ENCODE measurements at regions not wholly inside any gene's neighbourhood (a gene's known extent, or its start where the extent isn't known, plus 50 kb on each side); places are given as distances from the start of the nearest gene placed in this dataset.

DNA sequence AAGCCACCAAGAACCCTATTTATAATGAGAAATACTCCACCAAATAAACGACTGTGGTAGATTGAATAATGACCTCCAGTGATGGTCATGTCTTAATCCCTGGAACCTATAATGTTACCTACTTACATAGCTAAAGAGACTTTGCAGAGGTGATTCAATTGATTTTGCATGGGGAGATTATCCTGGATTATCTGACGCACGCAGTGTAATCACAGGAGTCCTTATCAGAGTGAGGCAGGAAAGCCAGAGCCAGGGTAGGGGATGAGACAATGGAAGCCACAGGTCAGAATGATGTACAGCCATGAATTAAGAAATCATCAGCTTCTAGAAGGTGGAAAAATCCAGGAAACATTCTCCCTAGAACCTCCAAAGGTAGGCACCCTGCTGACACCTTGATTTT, 286.4 kb upstream of the SP4 start:
- no peak overlapping the region for H2AFZ ChIP-seq (replicated peaks; ENCODE audit: low read length, poor library complexity)
- H3K27ac ChIP-seq (ENCODE audit: insufficient read depth, low read length) = no peak overlapping the region
- H3K56ac ChIP-seq (ENCODE audit: extremely low read depth, insufficient read depth, low read length) = no peak overlapping the region
- no peak overlapping the region for H3K4me2 ChIP-seq (ENCODE audit: low read depth, low read length)
- no peak overlapping the region for H2BK20ac ChIP-seq (ENCODE audit: low read depth, low read length)
- ATAC-seq (ENCODE audit: low read depth) = no peak
- no peaks in the 10 kb centered on the region for H3K9me1 ChIP-seq (ENCODE audit: insufficient read depth, low read length)
- no peak overlapping the region for H2AK5ac ChIP-seq (ENCODE audit: low read depth, low read length)
- no peak overlapping the region for H2BK120ac ChIP-seq (ENCODE audit: low read depth, low read length)
- H4K20me1 ChIP-seq (ENCODE audit: insufficient read depth, low read length) = no peaks in the 10 kb centered on the region
- H3K4me1 ChIP-seq (ENCODE audit: control insufficient read depth, insufficient read depth, low read length) = no peaks in the 10 kb centered on the region
- no peak overlapping the region for H4K5ac ChIP-seq (ENCODE audit: low read depth, low read length)
- no peaks in the 10 kb centered on the region for H3K79me1 ChIP-seq (ENCODE audit: low read depth in 1 of 2, low read length in 2 of 2)
- ChIA-PET CTCF (no interaction called here), POLR2A (ENCODE audit: unreplicated experiment) (no interaction called here)
- H2BK15ac ChIP-seq (ENCODE audit: low read depth, low read length) = no peak overlapping the region
- H3K27me3 ChIP-seq (ENCODE audit: control insufficient read depth, insufficient read depth, low read length) = no peaks in the 10 kb centered on the region
- no peak overlapping the region for H3K18ac ChIP-seq (ENCODE audit: low read depth, low read length)
- BruUV-seq (replicated peaks) = no TSS peak
- H3K4me3 ChIP-seq (ENCODE audit: insufficient read depth, low read depth, low read length) = no peak overlapping the region
- H3K9ac ChIP-seq (ENCODE audit: low read depth, low read length) = no peak overlapping the region
- H3K4ac ChIP-seq (ENCODE audit: low read depth, low read length) = no peak overlapping the region
- H4K91ac ChIP-seq (ENCODE audit: insufficient read depth, low read depth, low read length) = no peak overlapping the region
- no peak overlapping the region for H2BK5ac ChIP-seq (ENCODE audit: low read depth, low read length, poor library complexity, severe bottlenecking)
- H3K9me3 ChIP-seq (ENCODE audit: control insufficient read depth, insufficient read depth, low read length) = peaks cover 23% of the 10 kb centered on the region
- no peak overlapping the region for H3K23ac ChIP-seq (ENCODE audit: low read depth, low read length)
- H2AK9ac ChIP-seq (replicated peaks; ENCODE audit: low read depth, low read length, poor library complexity) = no peak overlapping the region
- in situ Hi-C loops (cut with MboI; ENCODE audit: low sequenced_read_pairs) (no loop called here), dilution Hi-C loops (cut with HindIII; ENCODE audit: low sequenced_read_pairs, unreplicated experiment) (no loop called here), intact Hi-C loops (cut with micrococcal nuclease) (no loop called here)
- no peak for TF ChIP-seq SMC3 (IDR thresholded peaks at IDR 0.05; ENCODE audit: low read depth, low read length)
- no peaks in the 10 kb centered on the region for H3K36me3 ChIP-seq (ENCODE audit: control insufficient read depth, insufficient read depth, low read length)
- WGBS, 2 experiments (ENCODE audit: extremely low coverage in 2 of 2, insufficient read length in 1 of 2) = no CpG with 5 or more reads among the region's 3 CpGs
- no peak for DNase-seq
- no peak overlapping the region for H3K14ac ChIP-seq (replicated peaks; ENCODE audit: low read depth, low read length)
- no peak overlapping the region for H4K8ac ChIP-seq (ENCODE audit: low read depth in 2 of 2, low read length in 2 of 2)
